ENCODE measurements at regions not wholly inside any gene's neighbourhood (a gene's known extent, or its start where the extent isn't known, plus 50 kb on each side); places are given as distances from the start of the nearest gene placed in this dataset.

- no peak for DNase-seq
Measured at GRCh38 chr5:171609806-171610452, 175.7 kb upstream of the SMIM23 start.

- DNase-seq, result no peak
Measured at GRCh38 chr5:171610686-171611085, 174.9 kb upstream of the SMIM23 start.

- no peak for DNase-seq
Measured at GRCh38 chr5:171612749-171613148, 172.9 kb upstream of the SMIM23 start.

- no peak for DNase-seq
Measured at GRCh38 chr5:171614511-171614910, 171.1 kb upstream of the SMIM23 start.

- no peak for DNase-seq
Measured at GRCh38 chr5:171614971-171615653, 170.5 kb upstream of the SMIM23 start.

GRCh38 chr5:171615705-171616640, 169.6 kb upstream of the SMIM23 start:
- no peak for DNase-seq

GRCh38 chr5:171617266-171617665, 168.4 kb upstream of the SMIM23 start:
- DNase-seq, result no peak

GRCh38 chr5:171617817-171618591, 167.6 kb upstream of the SMIM23 start:
- no peak for DNase-seq

- DNase-seq, result no peak
Measured at GRCh38 chr5:171619196-171619595, 166.4 kb upstream of the SMIM23 start.

GRCh38 chr5:171619744-171620143, 165.9 kb upstream of the SMIM23 start:
- no peak for DNase-seq

GRCh38 chr5:171622010-171622409, 163.6 kb upstream of the SMIM23 start:
- DNase-seq, result no peak

- DNase-seq, result no peak
Measured at GRCh38 chr5:171623107-171623506, 162.5 kb upstream of the SMIM23 start.

GRCh38 chr5:171623551-171624097, 162.0 kb upstream of the SMIM23 start:
- no peak for DNase-seq

- no peak for DNase-seq
Measured at GRCh38 chr5:171624396-171624795, 161.2 kb upstream of the SMIM23 start.

- no peak for DNase-seq
Measured at GRCh38 chr5:171625646-171626045, 160.0 kb upstream of the SMIM23 start.

GRCh38 chr5:171627936-171628632, 157.5 kb upstream of the SMIM23 start:
- DNase-seq, result no peak

- no peak for DNase-seq
Measured at GRCh38 chr5:171628633-171628974, 157.0 kb upstream of the SMIM23 start.

GRCh38 chr5:171629221-171629620, 156.4 kb upstream of the SMIM23 start:
- DNase-seq, result no peak

GRCh38 chr5:171629628-171630349, 155.8 kb upstream of the SMIM23 start:
- peak; percentile 75 for DNase-seq

- DNase-seq, result no peak
Measured at GRCh38 chr5:171630350-171631065, 155.1 kb upstream of the SMIM23 start.

- DNase-seq, result no peak
Measured at GRCh38 chr5:171632616-171633015, 153.0 kb upstream of the SMIM23 start.

Data from hematopoietic multipotent progenitor cell treated with erythropoietin and hydrocortisone succinate and interleukin-3 and kit ligand, for 6 days (in vitro differentiated cells).